GM21423 (cell line): ENCODE measurements at regions not wholly inside any gene's neighbourhood (a gene's known extent, or its start where the extent isn't known, plus 50 kb on each side); places are given as distances from the start of the nearest gene placed in this dataset.

Experiments used
- ATAC-seq: cut with Tn5 transposase; IDR thresholded peaks from one replicate; pipeline ENCODE4 v1.9.1; 2021; ENCODE audit warnings: mild to moderate bottlenecking, moderate library complexity; ENCODE audit not compliant: unreplicated experiment

DNA sequence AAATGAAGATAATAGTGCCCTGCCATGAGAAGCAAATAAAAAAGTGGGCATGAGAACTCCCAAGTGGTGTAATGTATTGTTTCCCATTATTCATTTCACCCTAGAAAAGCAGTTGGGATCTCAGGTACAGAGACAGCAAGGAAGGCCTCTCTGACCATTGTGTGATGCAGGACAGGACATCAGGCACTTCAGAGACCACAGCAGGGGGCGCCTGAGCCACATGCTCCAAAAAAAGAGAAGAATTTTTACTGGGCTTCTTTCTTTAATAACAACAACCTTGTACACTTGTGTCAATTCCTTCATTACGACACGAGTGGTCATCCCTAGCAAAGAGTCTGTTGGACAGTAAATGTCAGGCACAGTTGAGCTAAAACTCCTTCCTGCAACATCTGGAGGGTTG is 533.3 kb downstream of the OMA1 start:
- ATAC-seq, result no peak

DNA sequence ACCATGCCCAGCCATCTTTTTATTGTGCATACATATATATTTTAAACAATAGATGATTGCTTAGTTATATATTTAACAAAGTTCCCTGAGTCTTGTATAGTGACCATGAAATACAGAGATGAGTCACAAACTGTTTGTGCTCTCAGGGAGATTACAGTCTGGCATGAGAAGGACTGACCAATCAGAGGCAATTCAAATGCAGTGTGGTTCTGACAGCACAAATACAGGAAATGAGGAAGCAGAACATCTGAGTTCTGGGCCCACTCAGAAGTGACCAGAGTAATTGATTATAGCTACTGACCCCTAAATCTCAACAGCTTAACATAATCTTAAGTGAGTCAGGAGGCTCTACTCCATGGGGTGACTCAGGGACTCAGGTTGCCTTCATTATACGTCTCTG is 534.5 kb downstream of the OMA1 start:
- ATAC-seq, result no peak

DNA sequence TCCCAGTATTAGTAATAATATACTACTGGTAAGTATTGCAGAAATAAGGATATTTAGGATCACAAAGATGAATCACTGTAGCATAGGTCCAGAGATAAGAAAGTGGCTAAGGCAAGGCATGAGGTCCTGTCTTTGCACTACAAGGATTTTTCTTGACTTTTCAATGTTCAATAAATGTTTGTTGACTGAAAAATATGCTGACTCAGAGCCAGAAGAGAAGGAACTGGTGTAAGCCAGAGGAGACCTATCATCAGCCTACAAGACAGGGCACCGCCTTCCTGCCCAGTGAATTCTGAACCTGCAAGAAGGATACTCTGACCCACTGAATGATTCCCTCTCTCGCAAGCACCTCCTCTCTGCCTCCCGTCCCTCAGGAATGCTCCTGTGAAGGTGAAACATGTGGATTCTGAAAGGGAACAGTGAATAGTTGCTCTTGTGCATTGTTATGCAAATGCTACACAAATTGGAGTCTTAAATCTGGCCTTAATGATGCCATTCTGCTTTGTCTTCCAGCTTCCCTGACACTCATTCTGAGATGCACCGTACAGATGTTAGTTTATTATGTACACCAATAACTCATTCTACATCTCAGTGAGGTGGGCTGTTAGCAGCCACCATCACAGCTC is 540.0 kb downstream of the OMA1 start:
- ATAC-seq, result no peak

DNA sequence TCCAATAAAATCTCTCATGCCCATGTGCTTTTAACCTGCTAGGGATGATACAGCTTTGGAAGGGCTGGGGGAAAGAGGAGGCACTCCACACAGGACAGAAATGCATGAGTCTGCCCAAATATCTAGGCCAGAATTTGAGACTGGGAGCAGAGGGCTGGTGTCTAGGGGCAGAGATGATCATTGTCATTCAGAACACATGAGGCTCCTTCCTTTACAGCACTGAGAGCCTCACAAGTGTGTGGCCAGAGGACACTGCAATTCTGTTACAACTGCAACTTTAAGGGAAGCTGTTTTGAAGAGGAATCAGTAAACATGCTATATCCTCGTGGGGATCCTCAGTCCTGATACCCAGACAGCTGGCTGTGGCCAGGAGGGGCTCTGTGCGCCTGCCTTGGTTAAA is 541.3 kb downstream of the OMA1 start:
- ATAC-seq, result no peak

DNA sequence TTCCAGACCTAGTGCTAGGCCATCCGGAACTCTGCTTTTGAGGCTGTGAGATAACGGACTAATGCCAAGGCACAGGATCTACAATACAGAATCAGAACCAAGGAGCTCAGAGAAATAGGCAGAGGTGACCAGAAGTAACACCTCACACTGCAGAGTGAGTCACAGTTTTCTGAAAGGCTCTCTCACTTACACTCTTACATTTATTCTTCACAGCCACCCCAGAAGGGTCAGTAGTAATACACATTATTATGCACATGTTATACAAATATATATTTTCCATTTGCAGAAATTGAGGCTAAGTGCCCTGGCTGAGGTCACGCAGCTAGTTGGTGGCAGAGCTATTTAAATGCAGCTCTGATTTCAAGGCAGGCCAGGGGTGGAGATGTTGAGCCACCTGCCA is 542.5 kb downstream of the OMA1 start:
- ATAC-seq, result no peak

DNA sequence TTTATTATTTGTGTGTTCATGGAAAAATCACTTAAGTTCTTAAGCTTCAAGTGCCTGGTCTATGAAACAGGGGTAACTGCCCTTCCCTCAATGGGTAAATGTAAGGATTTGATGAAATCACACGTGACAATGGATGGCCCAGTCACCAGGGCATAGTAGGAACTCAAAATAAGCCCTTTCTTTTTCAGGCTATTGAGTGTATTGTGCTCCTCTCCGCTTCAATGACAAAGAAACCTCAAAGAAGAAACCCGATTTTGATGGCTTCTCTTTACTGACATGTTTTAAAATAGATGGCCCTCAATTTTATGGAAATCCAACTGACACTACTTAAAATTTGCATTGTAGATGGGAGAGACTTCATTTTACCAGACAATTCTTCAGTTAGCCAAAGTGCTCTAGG is 543.5 kb downstream of the OMA1 start:
- no peak for ATAC-seq

DNA sequence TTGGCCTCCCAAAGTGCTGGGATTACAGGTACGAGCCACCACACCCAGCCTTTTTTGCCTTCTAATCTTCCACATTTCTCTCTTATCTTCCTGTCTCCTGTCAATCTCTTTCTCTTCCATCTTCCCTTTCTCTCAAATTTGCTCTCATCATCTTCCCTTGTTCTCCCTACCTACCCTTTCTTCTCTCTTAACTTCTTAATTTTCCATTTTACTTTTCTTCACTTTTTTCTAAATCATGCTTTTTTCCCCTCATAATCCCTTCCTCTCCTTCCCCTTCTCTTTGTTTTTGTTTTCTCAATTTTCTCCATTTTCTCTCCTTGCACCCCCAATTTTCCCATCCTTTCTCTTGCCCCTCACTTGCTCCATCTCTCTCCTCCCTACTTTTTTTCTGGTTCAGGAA is 545.7 kb downstream of the OMA1 start:
- ATAC-seq, result no peak

DNA sequence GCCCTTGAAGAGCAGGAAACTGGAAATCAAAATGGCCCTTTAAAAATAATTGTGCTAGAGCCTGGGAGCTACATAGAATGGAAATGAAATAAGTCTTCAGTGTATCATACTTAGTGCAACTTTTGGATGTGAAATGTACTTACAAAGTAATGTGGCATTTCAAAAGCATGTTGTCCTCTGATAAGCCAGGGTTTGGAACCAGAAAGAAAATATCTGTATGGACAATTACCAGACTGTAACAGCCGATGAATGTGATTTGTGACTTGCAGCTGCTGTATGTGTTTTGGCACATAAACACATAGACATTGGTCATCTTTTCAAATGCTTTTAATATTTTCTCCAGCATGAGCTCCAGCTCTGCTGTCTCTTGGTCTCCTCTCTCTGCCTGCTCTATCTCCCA is 546.4 kb downstream of the OMA1 start:
- ATAC-seq, result no peak

DNA sequence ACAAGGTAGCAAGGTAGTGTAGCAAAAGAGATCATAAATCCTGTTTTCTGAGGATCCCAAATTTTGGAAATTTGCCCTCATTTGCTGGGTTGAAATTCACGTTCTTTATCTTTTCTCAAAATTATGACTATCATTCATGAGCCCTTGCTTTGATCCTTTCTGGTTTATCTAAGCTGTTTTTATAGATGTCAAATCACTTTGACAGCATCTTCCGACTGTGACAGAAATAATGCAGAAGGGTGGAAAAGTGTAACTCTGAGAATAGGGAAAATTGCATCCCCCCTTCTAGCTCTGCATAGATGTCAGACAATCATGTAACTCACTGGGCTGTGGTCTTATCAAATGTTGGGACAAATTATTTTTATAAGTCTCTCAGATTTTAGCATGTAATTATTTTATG is 550.1 kb downstream of the OMA1 start:
- no peak for ATAC-seq

DNA sequence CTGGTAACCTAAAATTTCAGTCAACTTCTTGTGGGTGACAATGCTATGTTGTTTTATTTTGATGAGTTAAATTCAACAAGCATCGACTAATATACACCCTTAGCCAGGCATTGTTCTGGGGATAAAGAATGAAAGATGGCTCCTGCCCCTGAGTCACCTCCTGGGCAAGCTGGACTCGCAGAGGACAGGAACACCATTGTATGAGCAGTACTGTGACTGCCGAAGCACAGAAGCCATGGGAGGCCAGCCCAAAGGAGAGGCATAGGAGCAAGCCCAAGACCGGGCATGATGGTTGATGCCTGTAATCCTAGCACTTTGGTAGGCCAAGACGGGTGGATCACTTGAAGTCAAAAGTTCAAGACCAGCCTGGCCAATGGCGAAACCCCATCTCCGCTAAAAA is 555.2 kb downstream of the OMA1 start:
- ATAC-seq, result no peak

DNA sequence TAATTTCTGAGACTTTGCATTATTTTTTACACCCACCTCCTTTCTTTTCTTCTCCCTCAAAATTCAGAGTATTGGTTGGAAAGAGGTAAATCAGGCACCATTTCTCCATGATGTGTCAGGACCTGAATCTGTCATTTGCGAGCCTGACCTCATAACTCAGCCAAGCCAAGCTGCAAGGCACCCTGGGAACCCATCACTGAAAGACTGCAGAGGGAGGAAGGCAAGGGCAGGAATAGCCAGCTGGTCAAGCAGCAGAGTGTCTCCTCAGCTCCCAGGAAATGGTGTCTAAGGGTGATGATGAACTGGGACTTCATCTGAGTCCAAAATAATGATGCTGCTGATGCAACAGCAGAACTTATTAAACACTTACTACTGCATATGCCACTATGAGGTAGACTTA is 556.6 kb downstream of the OMA1 start:
- ATAC-seq, result no peak

DNA sequence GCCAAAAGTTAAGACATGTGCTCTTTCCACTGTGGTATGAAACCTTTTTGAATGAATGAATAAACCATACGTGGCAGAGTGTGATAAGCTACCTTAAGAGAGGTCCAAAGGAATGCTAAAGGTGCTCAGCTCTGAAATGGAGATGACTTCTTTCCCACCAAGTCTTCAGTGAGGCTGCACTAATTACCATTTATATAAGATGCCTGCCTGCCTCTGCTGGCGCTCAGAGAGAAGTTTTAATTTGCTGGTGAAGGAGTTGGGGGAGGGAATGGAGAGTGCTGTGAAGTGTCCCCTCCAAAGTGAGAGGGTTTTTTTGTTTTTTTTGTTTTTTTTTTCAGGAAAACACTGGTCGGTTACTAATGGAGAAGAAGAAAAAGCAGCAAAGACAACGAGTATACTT is 559.0 kb downstream of the OMA1 start:
- no peak for ATAC-seq

DNA sequence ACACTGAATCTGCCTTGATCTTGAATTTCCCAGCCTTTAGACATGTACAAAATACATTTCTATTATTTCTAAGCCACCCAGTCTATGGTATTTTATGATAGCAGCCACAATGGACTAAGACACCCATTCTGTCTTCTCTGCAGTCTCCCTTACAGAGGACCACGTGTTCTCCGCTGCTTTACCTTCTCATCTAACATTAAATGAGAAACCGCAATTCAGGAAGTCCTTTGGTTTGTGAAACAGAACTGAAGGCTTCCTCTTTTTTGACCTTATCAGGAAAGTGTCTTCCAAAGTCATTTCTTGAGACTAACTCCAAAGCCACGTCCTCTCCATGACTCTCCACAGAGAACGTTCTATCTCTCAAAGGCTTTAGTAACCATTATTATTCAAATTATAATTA is 560.1 kb downstream of the OMA1 start:
- ATAC-seq, result peak; percentile 76

DNA sequence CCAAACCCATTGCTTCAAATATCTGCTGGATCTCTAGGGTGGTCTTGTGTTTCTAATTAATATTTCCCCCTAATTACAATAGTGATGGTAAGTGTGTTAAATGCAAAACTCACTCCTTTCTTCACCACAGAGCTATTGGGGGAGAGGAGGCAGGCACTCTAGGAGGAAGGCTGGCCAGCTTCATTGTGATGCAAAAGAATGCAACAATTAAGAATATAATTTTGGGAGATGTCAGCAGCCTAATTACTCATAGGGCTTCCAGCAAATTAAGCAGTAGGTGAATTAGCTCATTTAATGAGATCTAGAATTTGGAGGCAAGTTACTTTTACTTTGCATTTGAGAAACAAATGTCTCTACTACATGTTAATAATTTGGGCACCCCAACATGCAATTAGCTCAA is 560.4 kb upstream of the DAB1 start:
- no peak for ATAC-seq

DNA sequence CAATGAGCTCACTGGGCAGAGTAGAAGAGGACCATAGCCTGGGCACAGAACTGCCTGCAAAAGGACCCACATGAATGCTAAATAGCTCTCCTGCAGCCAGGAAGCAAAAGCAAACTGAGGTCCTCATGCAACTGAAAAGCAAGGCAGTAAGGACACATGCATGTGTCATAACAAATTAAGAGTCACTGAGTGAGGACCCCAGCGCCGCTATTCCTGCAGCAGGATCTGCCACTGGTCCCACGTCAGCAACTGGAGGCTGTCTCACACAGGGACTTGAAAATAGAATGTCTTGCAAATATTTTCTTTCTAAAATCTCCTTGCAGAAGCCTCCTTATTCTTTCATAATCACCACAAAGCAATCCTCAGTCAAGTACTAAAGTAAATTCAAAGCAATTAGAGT is 559.6 kb upstream of the DAB1 start:
- ATAC-seq, result no peak

DNA sequence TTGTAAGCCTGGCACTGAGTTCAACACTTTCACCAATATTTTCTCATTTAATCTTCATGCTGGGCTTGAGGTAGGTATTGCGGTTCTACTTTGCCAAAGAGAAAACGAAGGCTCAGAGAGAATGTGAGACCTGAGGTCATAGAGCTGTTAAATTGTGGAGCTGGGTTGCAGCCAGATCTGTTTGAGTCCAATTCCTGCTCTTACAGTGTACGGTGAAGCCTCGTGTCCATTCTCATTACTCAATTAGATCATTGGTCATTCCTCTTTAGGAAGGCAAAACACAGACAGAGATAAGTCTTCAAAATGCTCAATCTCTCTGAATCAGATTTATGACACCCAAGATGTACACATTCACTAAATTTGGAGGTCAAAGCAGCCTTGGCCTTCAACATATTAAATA is 559.0 kb upstream of the DAB1 start:
- no peak for ATAC-seq

DNA sequence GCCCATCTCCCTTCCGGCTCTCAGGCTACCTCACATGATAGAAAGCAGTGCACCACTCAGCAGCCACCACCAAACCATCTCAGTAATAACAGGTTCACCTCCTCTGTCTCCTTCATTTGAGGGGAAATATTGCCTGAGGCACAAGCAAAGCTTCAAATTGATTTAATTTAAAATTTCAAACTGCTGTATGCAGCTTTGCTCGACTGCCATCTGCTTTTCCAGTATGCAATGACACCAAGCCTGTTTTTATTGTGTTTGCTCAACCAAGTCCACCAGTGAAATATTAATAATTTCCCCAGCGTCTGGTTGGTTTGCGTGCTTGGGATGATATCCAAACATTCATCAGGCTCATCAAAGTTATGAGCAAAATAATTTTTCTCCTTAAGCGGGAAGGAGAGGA is 552.4 kb upstream of the DAB1 start:
- no peak for ATAC-seq

DNA sequence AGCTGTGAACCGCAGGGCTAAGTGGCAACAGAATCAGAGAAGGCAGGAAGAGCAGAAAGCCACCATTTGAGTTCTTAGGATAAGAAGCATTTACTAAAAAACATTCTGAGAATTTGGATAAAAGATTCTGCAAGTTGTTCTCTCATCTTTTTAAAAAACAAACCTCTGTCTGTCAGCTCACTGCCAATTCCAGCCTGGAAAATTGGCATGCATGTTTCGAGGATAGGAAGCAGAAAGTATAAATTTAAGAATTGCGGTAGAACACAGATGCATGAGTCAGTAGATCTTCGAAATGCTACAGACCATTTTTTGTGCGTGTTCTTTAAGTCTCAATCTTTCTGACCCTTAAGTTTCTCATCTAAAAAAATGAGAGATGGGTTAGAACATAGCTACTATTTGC is 544.5 kb upstream of the DAB1 start:
- ATAC-seq, result no peak

DNA sequence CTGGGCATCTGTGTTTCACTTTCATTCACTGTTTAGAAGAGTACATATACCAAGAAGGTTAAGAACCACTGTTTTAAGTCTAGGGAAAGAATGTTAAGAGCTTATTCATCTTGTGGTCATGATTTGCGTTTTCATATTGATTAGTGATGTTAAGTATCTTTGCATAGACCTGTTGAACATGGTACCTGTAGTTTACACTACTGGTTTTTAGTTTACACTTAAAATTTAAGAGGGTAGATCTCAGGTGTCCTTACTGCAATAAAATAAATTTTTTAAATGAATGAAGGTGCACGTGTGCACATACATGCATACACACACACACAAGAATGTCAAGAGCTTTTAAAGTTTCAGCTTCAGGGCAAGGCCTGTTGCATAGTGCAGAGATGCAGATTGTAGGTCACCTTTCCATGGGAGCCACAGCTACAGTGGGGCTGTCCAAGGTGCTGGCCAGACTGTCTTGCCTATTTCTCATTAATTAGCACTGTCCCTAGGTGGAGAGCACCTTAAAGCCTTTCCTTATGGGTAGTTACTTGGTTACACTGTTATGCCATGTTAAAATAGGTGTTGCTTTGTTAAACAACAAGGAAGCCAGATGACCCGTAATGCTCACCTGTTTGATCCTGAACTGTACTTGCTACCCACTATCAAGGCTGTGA is 543.0 kb upstream of the DAB1 start:
- ATAC-seq, result no peak

DNA sequence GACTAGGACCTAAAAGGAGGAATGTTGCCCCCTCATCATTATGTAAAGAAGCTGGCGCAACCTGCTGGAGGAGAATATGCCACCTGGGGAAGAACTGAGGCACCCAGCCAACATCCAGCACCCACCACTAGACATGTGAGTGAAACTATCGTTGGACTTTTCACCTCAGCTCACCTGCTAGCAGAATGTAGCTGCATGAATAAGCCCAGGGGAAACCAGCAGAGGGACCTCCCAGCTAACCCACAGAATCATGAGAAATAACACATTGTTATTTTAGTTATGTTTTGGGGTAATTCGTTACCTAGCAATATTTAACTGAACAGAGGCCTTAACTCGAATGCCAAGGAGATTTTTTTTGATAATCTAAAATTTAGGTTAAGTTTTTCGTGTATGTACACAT is 542.5 kb upstream of the DAB1 start:
- ATAC-seq, result no peak

DNA sequence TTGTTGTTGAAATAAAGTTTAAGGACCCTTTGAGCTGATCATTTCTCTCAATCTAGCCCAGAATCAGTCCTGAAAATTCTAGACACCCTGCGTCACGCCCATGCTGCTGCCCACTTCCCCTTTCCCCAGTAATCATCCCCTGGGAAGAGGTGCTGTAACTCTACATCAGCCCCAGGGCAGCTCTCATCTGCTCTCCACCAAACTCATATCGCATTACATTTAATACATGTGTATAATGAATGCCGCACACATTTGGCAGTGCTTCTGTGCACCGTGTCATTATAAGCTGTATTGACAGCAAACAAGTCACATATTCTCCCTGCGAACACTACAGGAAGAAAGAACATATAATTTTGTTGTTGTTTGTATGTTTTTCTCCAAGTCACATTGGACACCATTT is 539.7 kb upstream of the DAB1 start:
- no peak for ATAC-seq

DNA sequence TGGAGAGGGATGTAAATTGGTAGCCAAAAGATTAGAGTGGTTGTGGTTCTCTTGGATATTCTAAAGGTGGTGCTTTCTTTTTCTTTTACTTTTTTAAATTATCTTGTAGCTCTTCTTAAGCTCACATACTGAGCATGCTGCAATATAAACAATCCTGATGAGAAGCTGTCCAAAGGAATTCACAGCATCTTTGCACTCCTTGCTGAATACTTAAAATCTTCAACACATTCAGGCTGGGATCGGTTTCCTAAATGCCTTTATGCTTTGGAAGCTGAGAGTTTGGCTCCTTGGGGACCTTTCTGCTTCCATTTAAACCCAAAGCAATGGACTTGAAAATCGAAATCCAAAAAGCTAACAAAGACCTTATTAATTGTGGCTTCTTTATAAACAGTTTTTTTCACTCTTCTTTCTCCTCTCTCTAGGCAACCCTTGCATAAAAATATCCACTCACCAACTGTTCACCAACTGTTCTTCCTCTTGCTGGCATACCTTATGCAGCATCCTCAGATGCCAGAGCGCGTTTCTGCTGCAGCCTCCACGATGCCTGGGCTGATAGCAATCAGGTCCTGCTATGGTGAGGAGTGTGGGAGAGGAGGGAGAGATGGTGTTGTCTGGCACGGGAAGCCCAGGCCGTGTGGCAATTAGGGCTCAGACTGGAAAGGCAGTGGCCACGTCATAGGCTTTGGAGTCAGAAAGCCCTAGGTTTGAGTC is 535.8 kb upstream of the DAB1 start:
- ATAC-seq, result no peak

DNA sequence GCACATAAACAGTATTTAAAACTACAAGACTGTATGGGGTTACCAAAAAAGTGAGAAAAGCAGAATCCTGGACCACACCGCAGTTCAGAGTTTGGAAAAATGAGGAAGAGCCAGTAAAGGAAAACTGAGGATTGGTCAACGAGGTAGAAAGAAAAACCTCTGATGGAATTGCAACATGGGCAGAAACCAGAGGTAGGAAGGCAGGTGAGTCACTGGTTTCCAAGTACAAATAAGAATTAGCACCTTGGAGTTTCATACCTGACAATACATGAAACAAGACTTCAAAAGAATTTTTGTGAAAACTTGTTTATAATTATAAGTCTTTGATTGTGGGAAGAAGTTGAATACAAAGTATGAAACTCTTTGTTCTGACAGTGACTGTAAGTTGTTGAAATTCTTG is 533.7 kb upstream of the DAB1 start:
- ATAC-seq, result no peak
